ENCODE measurements at regions not wholly inside any gene's neighbourhood (a gene's known extent, or its start where the extent isn't known, plus 50 kb on each side); places are given as distances from the start of the nearest gene placed in this dataset.

- no peak for TF ChIP-seq CTCF (conservative IDR thresholded peaks at IDR 0.05; ENCODE audit: low read length)
- TF ChIP-seq EZH2phosphoT487 (IDR thresholded peaks at IDR 0.05; ENCODE audit: borderline replicate concordance, low read depth, low read length): no peak
These were observed 515.2 kb upstream of the TENM4 start for GRCh38 chr11:79956061-79956460.
